NCI-H1105 treated with DMSO at 0.1 percent for 48 hours (cell line): ENCODE measurements at regions not wholly inside any gene's neighbourhood (a gene's known extent, or its start where the extent isn't known, plus 50 kb on each side); places are given as distances from the start of the nearest gene placed in this dataset.
"Not testable (repeated sequence)": the region's sequence is repeated elsewhere in the genome, so short reads cannot be mapped to it uniquely, and the experiment has no call there.

ENCODE experiments used
- DNase-seq: peaks from one replicate; lab custom pipeline; 2025; lab: John Stamatoyannopoulos, UW

- no peak for DNase-seq
Observed at GRCh38 chr6:44049989-44050871, 77.0 kb downstream of the MRPL14 start.

GRCh38 chr6:44049163-44049988 is 77.9 kb downstream of the MRPL14 start:
- no peak for DNase-seq

GRCh38 chr6:44048277-44048676 is 79.0 kb downstream of the MRPL14 start:
- DNase-seq = no peak

- DNase-seq = no peak
Observed at GRCh38 chr6:44047801-44048200, 79.5 kb downstream of the MRPL14 start.

DNA sequence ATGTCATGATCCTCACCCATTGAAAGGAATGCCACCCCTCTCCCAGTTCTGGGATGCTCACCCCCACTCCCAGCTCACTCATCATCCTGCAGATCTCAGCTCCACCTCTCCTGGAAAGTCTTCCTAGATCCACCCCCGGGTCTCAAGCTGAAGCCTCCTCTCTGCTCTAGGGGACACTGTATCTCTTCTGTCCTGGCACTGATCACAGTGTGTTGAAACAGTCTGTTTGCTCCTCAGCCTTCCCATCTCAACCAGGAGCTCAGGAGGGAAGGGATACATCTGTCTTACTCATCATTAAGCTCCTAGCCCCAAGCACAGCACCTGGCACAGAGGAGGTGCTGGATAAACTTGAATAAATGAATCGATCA is 80.1 kb downstream of the MRPL14 start:
- DNase-seq = no peak

DNA sequence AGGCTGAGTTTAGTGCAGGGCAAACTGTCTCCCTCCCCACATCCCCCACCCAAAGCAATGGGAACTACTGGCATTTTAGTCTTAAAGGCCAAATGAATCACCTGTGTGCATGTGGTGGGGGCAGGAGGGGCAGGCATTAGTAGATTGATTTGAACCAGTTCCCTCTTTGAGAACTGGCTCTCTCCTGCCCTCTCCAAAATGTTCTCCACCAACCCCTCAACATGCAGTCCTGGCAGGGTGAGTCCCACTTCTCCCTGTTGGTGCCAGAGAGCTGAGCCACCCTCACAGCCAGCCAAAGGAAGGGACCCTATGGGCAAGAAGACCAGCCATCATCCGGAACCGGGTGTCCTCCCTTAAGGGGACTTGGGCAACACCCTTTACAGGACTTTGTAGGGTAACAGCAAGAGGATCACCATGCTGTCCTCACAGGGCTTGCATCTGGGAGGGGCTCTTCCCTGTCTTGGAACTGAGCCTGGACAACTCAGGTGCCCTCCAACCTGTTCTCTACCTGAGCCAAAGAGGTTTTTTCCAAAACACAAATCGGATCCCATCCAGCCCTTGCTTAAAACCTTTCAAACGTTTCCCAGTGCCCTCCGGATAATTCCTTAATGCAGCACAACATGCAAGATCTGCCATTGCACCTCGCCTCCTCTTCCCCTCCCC is 80.6 kb downstream of the MRPL14 start:
- no peak for DNase-seq

DNA sequence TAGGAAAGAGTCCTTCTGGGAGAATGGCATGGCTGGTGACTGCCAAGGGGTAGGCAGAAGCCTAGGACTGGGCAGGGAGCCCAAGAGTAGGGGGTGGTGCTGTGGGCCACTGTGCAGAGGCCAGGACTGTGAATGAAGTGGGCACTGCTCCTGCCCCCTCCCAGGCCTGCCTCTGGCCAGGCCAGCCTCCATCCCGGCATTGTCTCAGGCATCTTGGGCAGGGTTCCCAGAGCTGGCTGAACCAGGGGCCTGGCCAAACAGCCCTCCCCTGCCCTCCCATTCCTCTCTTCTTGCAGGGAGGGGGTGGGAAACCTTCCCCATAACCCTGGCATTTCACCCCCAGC is 81.6 kb downstream of the MRPL14 start:
- DNase-seq = no peak

- DNase-seq = no peak
Observed at GRCh38 chr6:44044940-44045671, 82.1 kb downstream of the MRPL14 start.

DNA sequence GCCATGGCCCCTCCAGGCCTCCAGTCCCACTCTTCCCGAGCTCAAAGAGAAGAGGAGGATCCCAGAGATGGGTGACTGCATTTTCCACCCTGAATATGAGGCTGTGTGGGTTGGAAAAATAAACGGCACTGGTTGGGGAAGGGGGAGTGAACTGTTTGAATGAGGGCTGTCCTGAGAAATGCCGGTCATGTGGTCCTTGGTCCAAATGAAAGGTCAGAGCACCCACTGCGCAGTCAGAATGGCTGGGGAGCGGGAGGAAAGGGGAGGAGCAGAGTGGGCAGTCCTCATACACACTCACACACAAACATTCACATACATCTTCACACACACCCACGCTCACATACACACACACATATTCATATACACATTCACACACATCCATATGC is 83.1 kb downstream of the MRPL14 start:
- DNase-seq = no peak

DNA sequence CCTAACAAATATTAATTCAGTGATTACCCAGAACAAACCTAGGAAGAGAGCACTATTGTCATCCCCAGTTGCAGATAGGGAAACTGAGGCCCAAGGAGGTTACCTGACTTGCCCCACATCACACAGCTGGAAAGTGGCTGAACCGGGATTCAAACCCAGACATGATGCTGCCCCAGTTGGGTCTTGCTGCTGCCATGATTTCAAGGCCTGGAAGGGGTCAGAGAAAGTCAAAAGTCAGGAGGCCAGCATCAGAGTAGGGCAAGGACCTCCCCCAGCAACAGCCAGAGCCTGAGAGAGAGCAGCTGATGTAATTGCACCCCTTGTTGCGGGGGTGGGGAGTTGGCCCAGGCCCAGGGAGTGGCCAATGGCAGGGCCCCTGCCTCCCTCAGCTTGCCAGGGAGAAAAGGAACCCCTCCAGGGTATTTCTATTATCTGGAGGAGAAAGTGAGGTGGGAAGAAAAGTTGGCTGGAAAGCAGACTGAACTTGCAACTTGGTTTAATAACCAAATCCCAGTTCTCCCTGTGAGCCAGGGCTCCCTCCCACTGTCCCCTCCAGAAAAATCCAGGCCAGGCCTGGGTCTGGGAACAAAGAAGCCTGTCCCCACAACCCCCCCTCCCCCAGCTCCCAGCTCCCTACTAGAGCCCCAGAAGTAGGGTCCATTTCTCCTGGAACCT is 83.6 kb downstream of the MRPL14 start:
- DNase-seq = no peak

DNA sequence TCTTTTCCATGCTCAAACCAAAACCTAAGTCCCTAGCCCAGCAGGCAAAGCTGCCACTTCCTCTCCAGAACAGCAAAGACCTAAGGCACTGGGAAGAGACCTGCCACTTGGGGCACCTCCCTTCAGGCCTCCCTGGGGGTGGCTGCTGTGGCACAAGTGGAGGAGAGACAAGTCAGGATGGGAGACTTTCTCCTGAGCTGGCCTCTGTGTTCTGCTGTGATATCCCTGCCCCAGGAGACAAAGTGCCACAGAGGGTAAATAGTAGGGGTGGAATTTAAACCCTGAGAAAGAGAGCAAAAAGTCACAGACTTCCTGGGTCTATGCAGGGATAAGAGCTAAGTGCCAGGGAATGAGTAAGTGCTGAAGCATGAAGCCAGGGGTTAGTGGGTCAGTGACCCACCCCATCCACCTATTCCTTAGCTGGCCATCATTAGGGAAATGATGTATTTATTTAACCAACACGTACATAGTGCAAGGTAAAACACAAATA is 84.2 kb downstream of the MRPL14 start:
- no peak for DNase-seq

DNA sequence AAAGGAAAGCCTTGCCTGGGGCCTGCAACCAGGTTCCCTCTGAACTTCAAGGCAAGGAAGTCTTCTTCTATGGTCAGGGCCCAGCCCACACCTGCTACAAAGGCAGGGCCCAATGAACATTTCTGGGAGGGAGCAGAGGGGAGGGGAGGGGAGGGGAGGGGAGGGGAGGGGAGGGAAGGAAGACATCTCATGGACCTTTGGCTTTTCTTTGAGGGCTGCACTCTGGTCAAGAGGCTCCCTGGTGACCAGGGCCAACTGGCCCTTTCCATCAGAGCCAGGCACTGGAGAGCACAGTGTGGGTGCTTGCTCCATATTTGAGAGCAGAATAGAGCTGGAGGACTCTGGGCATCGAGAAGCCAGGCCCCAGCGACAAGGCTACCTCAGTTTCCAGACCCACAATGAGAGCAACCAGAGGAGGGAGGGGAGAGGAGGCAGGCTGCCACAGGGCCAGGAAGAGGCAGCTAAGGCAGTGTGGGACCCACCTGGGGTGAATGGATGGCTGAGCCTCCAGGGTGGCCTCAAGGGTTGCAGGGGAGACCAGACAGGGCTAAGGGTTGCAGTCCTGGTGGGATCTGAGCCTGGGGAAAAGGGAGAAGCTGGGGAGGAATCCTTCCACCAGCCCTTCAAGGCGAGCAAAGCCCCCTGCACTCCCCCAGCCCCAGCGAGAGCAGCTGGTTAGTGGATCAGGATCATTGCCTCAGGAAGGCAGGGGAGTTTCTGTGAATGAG is 84.8 kb downstream of the MRPL14 start:
- DNase-seq = no peak

DNA sequence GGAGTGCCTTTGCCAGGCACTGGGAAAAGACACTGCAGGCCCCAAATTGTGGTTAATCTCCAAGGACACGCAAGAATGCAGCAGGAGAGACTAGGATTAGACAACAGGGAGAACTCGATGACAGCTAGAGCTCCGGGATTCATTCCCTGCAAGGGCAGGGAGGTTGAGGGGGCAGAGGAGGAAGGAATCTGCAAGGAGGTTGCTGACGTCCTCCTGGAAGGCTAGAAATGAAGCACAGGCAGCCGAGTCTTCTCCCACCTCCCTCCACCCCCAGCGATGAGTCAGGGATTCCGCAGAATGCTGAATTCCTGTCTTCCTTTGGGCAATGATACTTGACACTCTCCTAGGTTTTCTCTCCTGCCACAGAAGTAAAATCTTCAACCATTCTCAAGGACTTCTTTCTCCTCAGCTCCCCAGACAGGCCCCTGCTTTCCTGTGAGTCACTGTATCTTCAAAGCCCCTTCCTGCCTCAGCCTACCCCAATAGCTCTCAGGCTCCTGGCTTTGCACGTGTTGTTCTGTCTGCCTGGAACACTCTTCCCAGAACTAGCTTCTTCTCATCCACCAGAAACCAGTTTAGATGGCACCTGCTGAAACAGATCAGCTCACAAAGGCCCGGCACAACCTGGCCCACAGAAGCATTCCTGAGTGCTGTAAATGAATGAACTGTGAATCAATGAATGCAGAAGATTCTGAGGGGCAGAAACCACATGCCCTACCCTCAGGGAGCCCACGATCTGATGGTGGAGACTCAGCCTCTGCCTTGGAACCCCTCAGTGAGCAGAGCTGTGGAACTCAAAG is 85.6 kb downstream of the MRPL14 start:
- no peak for DNase-seq

DNA sequence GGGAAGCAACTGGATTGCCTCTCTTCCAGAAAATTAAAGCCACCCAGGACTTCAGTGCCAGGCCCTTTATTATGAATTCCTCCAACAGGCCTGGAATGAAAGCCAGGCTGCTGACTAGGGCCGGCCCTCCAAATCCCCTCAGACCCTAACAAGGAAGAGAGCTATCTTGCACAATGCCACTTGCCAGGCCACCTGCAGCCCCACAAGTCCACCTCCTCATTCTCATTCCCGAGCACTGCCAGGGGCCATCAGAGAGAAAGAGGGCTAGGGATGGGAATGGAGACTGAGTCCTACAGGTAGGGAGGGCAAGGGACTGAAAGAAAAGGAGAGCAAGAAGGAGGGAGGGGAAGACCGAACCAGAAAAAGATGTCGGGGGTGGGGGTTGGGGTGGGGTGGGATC is 86.5 kb downstream of the MRPL14 start:
- no peak for DNase-seq

- DNase-seq = no peak
Observed at GRCh38 chr6:44039839-44040350, 87.4 kb downstream of the MRPL14 start.

DNA sequence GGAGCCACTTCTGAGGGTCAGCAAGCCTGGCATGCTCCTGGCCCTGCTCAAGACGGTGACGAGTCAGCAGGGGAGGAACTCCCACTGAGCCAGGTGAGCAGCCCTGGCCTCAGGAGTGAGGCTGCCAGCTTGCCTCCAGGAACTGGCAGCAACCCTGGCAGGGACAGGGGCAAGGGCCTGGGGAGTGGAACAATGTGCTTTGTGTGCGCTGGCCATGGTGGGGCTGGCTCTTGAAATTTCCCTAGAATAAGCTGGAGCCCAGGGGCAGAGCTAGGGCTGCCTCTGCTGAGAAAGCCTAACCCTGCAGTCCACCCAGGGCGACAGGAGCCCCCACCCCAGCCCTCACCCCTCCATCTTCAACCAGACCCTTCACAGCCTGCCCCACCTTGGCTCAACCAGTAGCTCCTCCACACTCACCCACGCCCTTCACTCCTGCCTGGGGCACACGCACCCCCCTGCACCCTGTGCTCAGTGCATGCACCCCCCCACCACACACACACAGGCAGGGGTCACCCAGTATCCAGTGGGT is 88.0 kb downstream of the MRPL14 start:
- DNase-seq = no peak

DNA sequence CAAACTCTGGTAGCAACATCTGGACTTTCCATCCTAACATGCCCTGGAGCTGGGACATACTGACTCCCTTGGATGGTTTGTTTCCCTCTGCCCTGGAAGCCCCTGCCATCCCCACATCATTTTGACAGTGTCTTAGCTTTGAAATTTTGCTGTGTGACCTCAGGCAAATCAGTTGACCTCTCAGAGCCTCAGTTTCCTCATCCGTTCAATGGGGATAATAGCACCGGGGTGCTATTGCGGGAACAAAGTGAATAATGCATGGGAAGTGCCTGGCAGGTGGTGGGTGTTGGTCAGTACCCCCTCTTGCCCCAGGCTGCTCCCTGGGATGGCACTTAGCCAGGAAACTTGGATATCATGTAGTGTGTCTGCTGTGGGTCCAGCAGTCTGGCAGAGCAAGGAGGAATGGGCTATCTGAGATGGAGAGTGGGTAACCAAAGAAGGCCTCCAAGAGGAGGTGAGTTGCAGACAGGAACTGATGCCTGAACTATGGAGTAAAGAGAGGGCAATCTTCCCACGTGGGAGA is 88.6 kb downstream of the MRPL14 start:
- DNase-seq = no peak

- no peak for DNase-seq
Observed at GRCh38 chr6:44037847-44038542, 89.3 kb downstream of the MRPL14 start.

- DNase-seq = not testable (repeated sequence)
Observed at GRCh38 chr6:44037276-44037675, 90.0 kb downstream of the MRPL14 start.
